Fibroblast of lung (primary cell): ENCODE measurements at regions not wholly inside any gene's neighbourhood (a gene's known extent, or its start where the extent isn't known, plus 50 kb on each side); places are given as distances from the start of the nearest gene placed in this dataset.

Source experiments
- DNase-seq, 2 donors: peaks; one replicate each; pipeline versions ENCODE4 v3.0.0 to v3.0.0-alpha.2; 2010; ENCODE audit warnings: low read depth in 2 of 2
- H2AFZ ChIP-seq: 2 replicates; pipeline ENCODE4 v1.5.1; 2012; ENCODE audit warnings: low read length, control low read depth, inconsistent platforms
- H3K27ac ChIP-seq: 2 replicates; pipeline ENCODE4 v1.5.1; 2011; ENCODE audit warnings: low read length, control low read depth; ENCODE audit not compliant: insufficient read depth
- H3K27me3 ChIP-seq: 2 replicates; pipeline ENCODE4 v1.5.1; 2011; ENCODE audit warnings: mild to moderate bottlenecking, low read length; ENCODE audit not compliant: control insufficient read depth, insufficient read depth
- H3K36me3 ChIP-seq: 2 replicates; pipeline ENCODE4 v1.5.1; 2011; ENCODE audit warnings: low read length; ENCODE audit not compliant: control insufficient read depth, insufficient read depth
- H3K4me1 ChIP-seq: 2 replicates; pipeline ENCODE4 v1.5.1; 2011; ENCODE audit warnings: low read length; ENCODE audit not compliant: control insufficient read depth, insufficient read depth; ENCODE audit errors: extremely low read depth
- H3K4me2 ChIP-seq: 2 replicates; pipeline ENCODE4 v1.5.1; 2011; ENCODE audit warnings: low read length, control low read depth; ENCODE audit not compliant: insufficient read depth; ENCODE audit errors: extremely low read depth
- H3K4me3 ChIP-seq, 4 experiments: fragments of 200-600 bp in 1 of 4; sonication (generic) in 1 of 4; replicated peaks in 1 of 4; 2 replicates each; pipeline ENCODE4 v1.5.1; 2011 to 2016; ENCODE audit warnings: low read length in 4 of 4, low read depth in 3 of 4, mild to moderate bottlenecking in 3 of 4, control low read depth in 2 of 4, inconsistent platforms in 1 of 4, mixed read lengths in 1 of 4; ENCODE audit not compliant: insufficient read depth in 1 of 4; ENCODE audit errors: control extremely low read depth in 1 of 4
- H3K79me2 ChIP-seq: 2 replicates; pipeline ENCODE4 v1.5.1; 2012; ENCODE audit warnings: mild to moderate bottlenecking, low read length, inconsistent platforms; ENCODE audit not compliant: control insufficient read depth, insufficient read depth
- H3K9ac ChIP-seq: 2 replicates; pipeline ENCODE4 v1.5.1; 2011; ENCODE audit warnings: mild to moderate bottlenecking, low read length, control low read depth; ENCODE audit not compliant: insufficient read depth
- H3K9me3 ChIP-seq: 2 replicates; pipeline ENCODE4 v1.5.1; 2012; ENCODE audit warnings: low read depth, low read length; ENCODE audit not compliant: control insufficient read depth, insufficient read depth
- H4K20me1 ChIP-seq: 2 replicates; pipeline ENCODE4 v1.5.1; 2011; ENCODE audit warnings: low read length; ENCODE audit not compliant: control insufficient read depth, insufficient read depth; ENCODE audit errors: extremely low read depth
- CTCF ChIP-seq, 2 donors: IDR thresholded peaks in 1 of 2; conservative IDR thresholded peaks in 1 of 2; 1 replicate in 1 of 2; 2 replicates in 1 of 2; pipeline ENCODE4 v1.5.1; 2011 to 2012; ENCODE audit warnings: low read length in 2 of 2, control low read depth in 1 of 2, inconsistent platforms in 1 of 2, low read depth in 1 of 2, mild to moderate bottlenecking in 1 of 2
- EZH2 ChIP-seq: IDR thresholded peaks from 2 replicates; pipeline ENCODE4 v1.5.1; 2012; ENCODE audit warnings: low read length, control low read depth, mild to moderate bottlenecking; ENCODE audit errors: missing control alignments

GRCh38 chr3:168407381-168407780, 311.7 kb upstream of the GOLIM4 start:
- no peaks in the 10 kb centered on the region for H3K79me2 ChIP-seq

GRCh38 chr3:168405288-168405687, 309.6 kb upstream of the GOLIM4 start:
- no peak overlapping the region for H3K9ac ChIP-seq
- TF ChIP-seq EZH2 (no peak), CTCF (conservative IDR thresholded peaks at IDR 0.05 in 1 of 2, IDR thresholded peaks at IDR 0.05 in 1 of 2; ENCODE audit: low read depth in 1 of 2, low read length in 2 of 2) (no peak)
- no peak overlapping the region for H2AFZ ChIP-seq

More at GRCh38 chr3:168407381-168407780, 311.7 kb upstream of the GOLIM4 start:
- Histone ChIP-seq H3K4me3 (no peak overlapping the region), H3K4me1 (no peaks in the 10 kb centered on the region), H3K27ac (no peak overlapping the region), H3K27me3 (no peaks in the 10 kb centered on the region), H4K20me1 (no peaks in the 10 kb centered on the region), H3K9me3 (no peaks in the 10 kb centered on the region), H3K36me3 (no peaks in the 10 kb centered on the region), H2AFZ (no peak overlapping the region), H3K9ac (no peak overlapping the region), H3K4me2 (no peak overlapping the region)
- DNase-seq: no peak
- TF ChIP-seq CTCF (conservative IDR thresholded peaks at IDR 0.05 in 1 of 2, IDR thresholded peaks at IDR 0.05 in 1 of 2; ENCODE audit: low read depth in 1 of 2, low read length in 2 of 2) (no peak), EZH2 (no peak)

GRCh38 chr3:168398371-168399025, 302.8 kb upstream of the GOLIM4 start:
- no peaks in the 10 kb centered on the region for H3K36me3 ChIP-seq
- H3K4me1 ChIP-seq: no peaks in the 10 kb centered on the region
- no peaks in the 10 kb centered on the region for H4K20me1 ChIP-seq
- no peak overlapping the region for H3K4me3 ChIP-seq
- peak; percentile 80 to 82 for DNase-seq
- no peaks in the 10 kb centered on the region for H3K27me3 ChIP-seq
- no peak overlapping the region for H3K4me2 ChIP-seq
- H3K9ac ChIP-seq: no peak overlapping the region
- no peaks in the 10 kb centered on the region for H3K9me3 ChIP-seq
- H2AFZ ChIP-seq: no peak overlapping the region
- no peaks in the 10 kb centered on the region for H3K79me2 ChIP-seq
- H3K27ac ChIP-seq: no peak overlapping the region
- TF ChIP-seq CTCF (conservative IDR thresholded peaks at IDR 0.05 in 1 of 2, IDR thresholded peaks at IDR 0.05 in 1 of 2; ENCODE audit: low read depth in 1 of 2, low read length in 2 of 2) (no peak), EZH2 (no peak)

More at GRCh38 chr3:168405288-168405687, 309.6 kb upstream of the GOLIM4 start:
- no peaks in the 10 kb centered on the region for H3K9me3 ChIP-seq
- H3K27ac ChIP-seq: no peak overlapping the region
- H4K20me1 ChIP-seq: no peaks in the 10 kb centered on the region
- H3K79me2 ChIP-seq: no peaks in the 10 kb centered on the region
- no peak overlapping the region for H3K4me3 ChIP-seq
- no peaks in the 10 kb centered on the region for H3K27me3 ChIP-seq
- no peak overlapping the region for H3K4me2 ChIP-seq
- no peak for DNase-seq
- no peaks in the 10 kb centered on the region for H3K36me3 ChIP-seq
- H3K4me1 ChIP-seq: no peaks in the 10 kb centered on the region
